HepG2 (cell line): ENCODE measurements at regions not wholly inside any gene's neighbourhood (a gene's known extent, or its start where the extent isn't known, plus 50 kb on each side); places are given as distances from the start of the nearest gene placed in this dataset.

Experiments used
- ADNP ChIP-seq: sonication (generic); formaldehyde crosslinking; IDR thresholded peaks from 2 replicates; pipeline ENCODE4 v1.4.0; 2020; ENCODE audit warnings: missing genetic modification reagents
- AHR ChIP-seq: IDR thresholded peaks from 2 replicates; pipeline ENCODE4 v1.6.1; 2018; ENCODE audit warnings: missing genetic modification reagents, missing compliant biosample characterization
- GABPA ChIP-seq, 2 experiments: IDR thresholded peaks; 2 replicates each; pipeline ENCODE4 v1.6.1; 2011 to 2016; ENCODE audit warnings: low read depth in 2 of 2, low read length in 1 of 2, missing biosample characterization in 1 of 2, missing genetic modification characterization in 1 of 2
- GTF2F1 ChIP-seq: fragments of 150-350 bp; IDR thresholded peaks from 2 replicates; pipeline ENCODE4 v1.6.1; 2014; ENCODE audit warnings: low read length
- MTF1 ChIP-seq: sonication (generic); formaldehyde crosslinking; IDR thresholded peaks from 2 replicates; pipeline ENCODE4 v1.5.0; 2020; ENCODE audit warnings: missing genetic modification reagents
- NFE2 ChIP-seq: sonication (generic); formaldehyde crosslinking; IDR thresholded peaks from 2 replicates; pipeline ENCODE4 v1.4.0; 2020; ENCODE audit warnings: missing genetic modification reagents
- NFYB ChIP-seq: sonication (generic); formaldehyde crosslinking; IDR thresholded peaks from 2 replicates; pipeline ENCODE4 v1.4.0; 2020; ENCODE audit warnings: missing genetic modification reagents
- PHB2 ChIP-seq: fragments of 450-650 bp; IDR thresholded peaks from 2 replicates; pipeline ENCODE4 v1.6.1; 2018; ENCODE audit not compliant: partially characterized antibody
- RELA ChIP-seq: sonication (generic); formaldehyde crosslinking; IDR thresholded peaks from 2 replicates; pipeline ENCODE4 v1.4.0; 2020; ENCODE audit warnings: missing genetic modification reagents
- ZMYM4 ChIP-seq: sonication (generic); formaldehyde crosslinking; IDR thresholded peaks from 2 replicates; pipeline ENCODE4 v1.8.1; 2023; ENCODE audit warnings: mild to moderate bottlenecking, missing genetic modification reagents
- ZNF138 ChIP-seq: sonication (generic); formaldehyde crosslinking; IDR thresholded peaks from 2 replicates; pipeline ENCODE4 v1.5.0; 2020; ENCODE audit warnings: mild to moderate bottlenecking, low read depth, missing genetic modification reagents
- ZNF331 ChIP-seq: sonication (generic); formaldehyde crosslinking; IDR thresholded peaks from 2 replicates; pipeline ENCODE4 v1.4.0; 2020; ENCODE audit warnings: missing genetic modification reagents
- ZNF451 ChIP-seq: sonication (generic); formaldehyde crosslinking; IDR thresholded peaks from 2 replicates; pipeline ENCODE4 v1.5.0; 2020; ENCODE audit warnings: mild to moderate bottlenecking, missing genetic modification reagents
- ZNF510 ChIP-seq: sonication (generic); formaldehyde crosslinking; IDR thresholded peaks from 2 replicates; pipeline ENCODE4 v1.4.0; 2020; ENCODE audit warnings: low read depth, mild to moderate bottlenecking, missing genetic modification reagents
- ZNF674 ChIP-seq: sonication (generic); formaldehyde crosslinking; IDR thresholded peaks from 2 replicates; pipeline ENCODE4 v1.5.0; 2020; ENCODE audit warnings: low read depth, mild to moderate bottlenecking, missing genetic modification reagents
- ZNF747 ChIP-seq: sonication (generic); formaldehyde crosslinking; IDR thresholded peaks from 2 replicates; pipeline ENCODE4 v1.8.1; 2023; ENCODE audit warnings: missing genetic modification reagents, mild to moderate bottlenecking, borderline replicate concordance
- ZNF75D ChIP-seq: sonication (generic); formaldehyde crosslinking; IDR thresholded peaks from 2 replicates; pipeline ENCODE4 v1.8.1; 2023; ENCODE audit warnings: missing genetic modification reagents, mild to moderate bottlenecking, borderline replicate concordance
- TF ChIP-seq, protein P1 (sequence below): sonication (generic); formaldehyde crosslinking; conservative IDR thresholded peaks from 2 replicates; pipeline ENCODE4 v1.4.0; 2020; ENCODE audit warnings: missing genetic modification reagents
- TF ChIP-seq, protein P2 (sequence below): sonication (generic); formaldehyde crosslinking; IDR thresholded peaks from 2 replicates; pipeline ENCODE4 v1.5.1; 2020; ENCODE audit warnings: missing genetic modification reagents, mild to moderate bottlenecking, borderline replicate concordance
- TF ChIP-seq, protein P3 (sequence below): fragments of 450-650 bp; IDR thresholded peaks from 2 replicates; pipeline ENCODE4 v1.6.1; 2016
- TF ChIP-seq, protein P4 (sequence below): sonication (generic); formaldehyde crosslinking; IDR thresholded peaks from 2 replicates; pipeline ENCODE4 v1.5.1; 2020; ENCODE audit warnings: mild to moderate bottlenecking, missing genetic modification reagents, moderate library complexity
- TF ChIP-seq, protein P5 (sequence below): sonication (generic); formaldehyde crosslinking; IDR thresholded peaks from 2 replicates; pipeline ENCODE4 v1.8.0; 2022; ENCODE audit warnings: mild to moderate bottlenecking, missing genetic modification reagents; ENCODE audit not compliant: insufficient replicate concordance

DNA sequence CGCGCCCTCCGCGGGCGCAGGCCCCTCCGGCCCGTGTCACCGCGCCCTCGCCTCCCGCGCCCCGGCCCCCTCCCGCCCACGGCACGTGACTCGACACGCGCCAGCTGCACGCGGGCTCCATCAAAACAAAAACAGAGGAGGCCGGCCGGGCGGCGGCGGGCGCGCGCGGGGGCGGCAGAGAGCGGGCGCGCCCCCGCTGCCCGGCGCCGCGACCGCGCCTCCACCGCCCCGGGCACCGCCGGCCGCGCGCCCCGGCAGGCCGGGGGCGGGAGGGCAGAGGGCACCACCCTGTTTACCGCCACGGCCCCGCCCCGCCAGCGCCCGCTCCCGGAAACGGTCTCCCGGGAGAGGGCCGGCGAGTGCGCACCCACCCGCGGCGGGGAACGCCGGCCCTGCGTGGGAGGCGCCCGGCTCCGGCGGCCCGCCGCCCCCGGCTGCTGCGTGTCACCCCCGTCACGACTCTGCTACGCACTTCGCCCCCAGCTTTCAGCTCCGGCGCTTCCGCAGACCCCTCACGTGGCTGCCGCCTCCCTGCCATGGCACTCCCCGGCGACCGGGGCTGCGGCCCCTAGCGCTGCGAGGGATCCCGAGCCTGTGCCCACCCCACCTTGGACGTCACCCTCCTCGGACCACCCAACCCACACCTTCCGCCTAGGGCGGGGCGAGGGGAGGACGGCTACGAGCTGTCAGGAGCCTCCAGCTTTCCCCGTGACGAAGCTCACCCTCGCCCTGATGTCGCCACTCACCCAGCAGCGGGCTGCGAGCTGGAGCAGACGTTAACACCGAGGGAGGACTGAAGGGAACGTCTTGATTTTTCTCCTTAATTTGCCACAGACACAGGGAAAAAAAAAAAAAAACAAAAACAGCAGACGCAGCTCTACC lies 221.6 kb upstream of the MKLN1 start (continued):
- TF ChIP-seq, protein P1, sequence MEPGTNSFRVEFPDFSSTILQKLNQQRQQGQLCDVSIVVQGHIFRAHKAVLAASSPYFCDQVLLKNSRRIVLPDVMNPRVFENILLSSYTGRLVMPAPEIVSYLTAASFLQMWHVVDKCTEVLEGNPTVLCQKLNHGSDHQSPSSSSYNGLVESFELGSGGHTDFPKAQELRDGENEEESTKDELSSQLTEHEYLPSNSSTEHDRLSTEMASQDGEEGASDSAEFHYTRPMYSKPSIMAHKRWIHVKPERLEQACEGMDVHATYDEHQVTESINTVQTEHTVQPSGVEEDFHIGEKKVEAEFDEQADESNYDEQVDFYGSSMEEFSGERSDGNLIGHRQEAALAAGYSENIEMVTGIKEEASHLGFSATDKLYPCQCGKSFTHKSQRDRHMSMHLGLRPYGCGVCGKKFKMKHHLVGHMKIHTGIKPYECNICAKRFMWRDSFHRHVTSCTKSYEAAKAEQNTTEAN (CRISPR knock-in tag), result peak; percentile 27; the same call in 1 of the 2 replicates
- TF ChIP-seq ZMYM4 (CRISPR knock-in tag) (peak; percentile 60; the same call in 1 of the 2 replicates), ZNF75D (CRISPR knock-in tag) (no peak), ZNF331 (CRISPR knock-in tag) (0 out of 2 replicates have a peak, but pooled peaks have one; percentile 11), ADNP (CRISPR knock-in tag) (no peak), ZNF451 (peak; percentile 44; the same call in 1 of the 2 replicates), ZNF674 (0 out of 2 replicates have a peak, but pooled peaks have one; percentile 32), RELA (CRISPR knock-in tag) (no peak), AHR (CRISPR knock-in tag) (no peak), GABPA (IDR thresholded peaks at IDR 0.05; ENCODE audit: low read depth, low read length) (0 out of 2 replicates have a peak, but pooled peaks have one; percentile 9), GABPA (CRISPR knock-in tag; IDR thresholded peaks at IDR 0.05; ENCODE audit: low read depth) (no peak; the same call in none of the 2 replicates), ZNF747 (0 out of 2 replicates have a peak, but pooled peaks have one; percentile 21), ZNF138 (CRISPR knock-in tag) (no peak), ZNF510 (no peak), PHB2 (no peak), GTF2F1 (no peak), NFYB (CRISPR knock-in tag) (peak; percentile 11; the same call in 1 of the 2 replicates), NFE2 (CRISPR knock-in tag) (no peak), MTF1 (CRISPR knock-in tag) (no peak)
- TF ChIP-seq, protein P2, sequence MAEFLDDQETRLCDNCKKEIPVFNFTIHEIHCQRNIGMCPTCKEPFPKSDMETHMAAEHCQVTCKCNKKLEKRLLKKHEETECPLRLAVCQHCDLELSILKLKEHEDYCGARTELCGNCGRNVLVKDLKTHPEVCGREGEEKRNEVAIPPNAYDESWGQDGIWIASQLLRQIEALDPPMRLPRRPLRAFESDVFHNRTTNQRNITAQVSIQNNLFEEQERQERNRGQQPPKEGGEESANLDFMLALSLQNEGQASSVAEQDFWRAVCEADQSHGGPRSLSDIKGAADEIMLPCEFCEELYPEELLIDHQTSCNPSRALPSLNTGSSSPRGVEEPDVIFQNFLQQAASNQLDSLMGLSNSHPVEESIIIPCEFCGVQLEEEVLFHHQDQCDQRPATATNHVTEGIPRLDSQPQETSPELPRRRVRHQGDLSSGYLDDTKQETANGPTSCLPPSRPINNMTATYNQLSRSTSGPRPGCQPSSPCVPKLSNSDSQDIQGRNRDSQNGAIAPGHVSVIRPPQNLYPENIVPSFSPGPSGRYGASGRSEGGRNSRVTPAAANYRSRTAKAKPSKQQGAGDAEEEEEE (CRISPR knock-in tag), result no peak; the same call in 1 of the 2 replicates
- TF ChIP-seq, protein P3, sequence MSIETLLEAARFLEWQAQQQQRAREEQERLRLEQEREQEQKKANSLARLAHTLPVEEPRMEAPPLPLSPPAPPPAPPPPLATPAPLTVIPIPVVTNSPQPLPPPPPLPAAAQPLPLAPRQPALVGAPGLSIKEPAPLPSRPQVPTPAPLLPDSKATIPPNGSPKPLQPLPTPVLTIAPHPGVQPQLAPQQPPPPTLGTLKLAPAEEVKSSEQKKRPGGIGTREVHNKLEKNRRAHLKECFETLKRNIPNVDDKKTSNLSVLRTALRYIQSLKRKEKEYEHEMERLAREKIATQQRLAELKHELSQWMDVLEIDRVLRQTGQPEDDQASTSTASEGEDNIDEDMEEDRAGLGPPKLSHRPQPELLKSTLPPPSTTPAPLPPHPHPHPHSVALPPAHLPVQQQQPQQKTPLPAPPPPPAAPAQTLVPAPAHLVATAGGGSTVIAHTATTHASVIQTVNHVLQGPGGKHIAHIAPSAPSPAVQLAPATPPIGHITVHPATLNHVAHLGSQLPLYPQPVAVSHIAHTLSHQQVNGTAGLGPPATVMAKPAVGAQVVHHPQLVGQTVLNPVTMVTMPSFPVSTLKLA, result 0 out of 2 replicates have a peak, but pooled peaks have one; percentile 14
- TF ChIP-seq, protein P4, sequence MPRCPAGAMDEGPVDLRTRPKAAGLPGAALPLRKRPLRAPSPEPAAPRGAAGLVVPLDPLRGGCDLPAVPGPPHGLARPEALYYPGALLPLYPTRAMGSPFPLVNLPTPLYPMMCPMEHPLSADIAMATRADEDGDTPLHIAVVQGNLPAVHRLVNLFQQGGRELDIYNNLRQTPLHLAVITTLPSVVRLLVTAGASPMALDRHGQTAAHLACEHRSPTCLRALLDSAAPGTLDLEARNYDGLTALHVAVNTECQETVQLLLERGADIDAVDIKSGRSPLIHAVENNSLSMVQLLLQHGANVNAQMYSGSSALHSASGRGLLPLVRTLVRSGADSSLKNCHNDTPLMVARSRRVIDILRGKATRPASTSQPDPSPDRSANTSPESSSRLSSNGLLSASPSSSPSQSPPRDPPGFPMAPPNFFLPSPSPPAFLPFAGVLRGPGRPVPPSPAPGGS, result peak; percentile 75
- TF ChIP-seq, protein P5, sequence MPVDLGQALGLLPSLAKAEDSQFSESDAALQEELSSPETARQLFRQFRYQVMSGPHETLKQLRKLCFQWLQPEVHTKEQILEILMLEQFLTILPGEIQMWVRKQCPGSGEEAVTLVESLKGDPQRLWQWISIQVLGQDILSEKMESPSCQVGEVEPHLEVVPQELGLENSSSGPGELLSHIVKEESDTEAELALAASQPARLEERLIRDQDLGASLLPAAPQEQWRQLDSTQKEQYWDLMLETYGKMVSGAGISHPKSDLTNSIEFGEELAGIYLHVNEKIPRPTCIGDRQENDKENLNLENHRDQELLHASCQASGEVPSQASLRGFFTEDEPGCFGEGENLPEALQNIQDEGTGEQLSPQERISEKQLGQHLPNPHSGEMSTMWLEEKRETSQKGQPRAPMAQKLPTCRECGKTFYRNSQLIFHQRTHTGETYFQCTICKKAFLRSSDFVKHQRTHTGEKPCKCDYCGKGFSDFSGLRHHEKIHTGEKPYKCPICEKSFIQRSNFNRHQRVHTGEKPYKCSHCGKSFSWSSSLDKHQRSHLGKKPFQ, result no peak
